ENCODE measurements at regions not wholly inside any gene's neighbourhood (a gene's known extent, or its start where the extent isn't known, plus 50 kb on each side); places are given as distances from the start of the nearest gene placed in this dataset.

- H3K27me3 ChIP-seq (replicated peaks in 1 of 2; ENCODE audit: control insufficient read depth in 2 of 2, insufficient read depth in 2 of 2, low read length in 1 of 2): no peaks in the 10 kb centered on the region
- no peak overlapping the region for H3K27ac ChIP-seq (ENCODE audit: control insufficient read depth, insufficient read depth)
- H3K4me2 ChIP-seq (ENCODE audit: control insufficient read depth, insufficient read depth): no peak overlapping the region
- no peaks in the 10 kb centered on the region for H3K9me3 ChIP-seq (replicated peaks; ENCODE audit: control insufficient read depth, insufficient read depth, low read length)
- ChIA-PET POLR2A (no interaction called here), SMC1A (ENCODE audit: uncharacterized antibody, unreplicated experiment) (interaction anchor here (0.7 kb wide), 1 partner anchor 8 kb away, joined by 3 read pairs; no protein-coding TSS in a partner anchor), CTCF (interaction anchor here (0.6 kb wide), 1 partner anchor 1710 kb away, joined by 3 read pairs; no protein-coding TSS in a partner anchor), RAD21 (ENCODE audit: unreplicated experiment) (no interaction called here)
- no peak overlapping the region for H2AFZ ChIP-seq (ENCODE audit: control insufficient read depth, low read depth, low read length)
- FAIRE-seq: no peak
- H3K9ac ChIP-seq (ENCODE audit: control insufficient read depth, insufficient read depth, low read length): no peak overlapping the region
- H3K79me2 ChIP-seq (ENCODE audit: control insufficient read depth, insufficient read depth, low read length): no peaks in the 10 kb centered on the region
- no peak for ATAC-seq
- no peak for TF ChIP-seq TCF3 (IDR thresholded peaks at IDR 0.05; ENCODE audit: borderline replicate concordance, insufficient read depth, low read depth, low read length)
- TF ChIP-seq CTCF (IDR thresholded peaks at IDR 0.05 in 2 of 3, conservative IDR thresholded peaks at IDR 0.05 in 1 of 3; ENCODE audit: control insufficient read depth in 2 of 3, extremely low read depth in 1 of 3, insufficient read depth in 1 of 3, low read depth in 3 of 3, low read length in 3 of 3): no peak
- no peak for TF ChIP-seq RFX5 (IDR thresholded peaks at IDR 0.05; ENCODE audit: low read depth, low read length)
- TF ChIP-seq RELB (IDR thresholded peaks at IDR 0.05; ENCODE audit: low read depth): no peak
- no peaks in the 10 kb centered on the region for H4K20me1 ChIP-seq (ENCODE audit: control insufficient read depth, insufficient read depth)
- no TSS peak for BruUV-seq (replicated peaks)
- intact Hi-C loops (cut with micrococcal nuclease; ENCODE audit: unreplicated experiment): no loop called here
- no peak overlapping the region for H3K4me3 ChIP-seq
- H3K36me3 ChIP-seq (ENCODE audit: control insufficient read depth in 2 of 2, insufficient read depth in 2 of 2, low read length in 1 of 2): no peaks in the 10 kb centered on the region
- in situ Hi-C loops (cut with MboI): no loop called here
- DNase-seq (ENCODE audit: low read depth, low spot score): no peak
- WGBS (ENCODE audit: insufficient coverage, insufficient replicate concordance, low lambda C conversion rate, missing lambda C conversion rate): 0% methylated on average over 1 of the region's 1 CpG
- no peaks in the 10 kb centered on the region for H3K4me1 ChIP-seq (ENCODE audit: control insufficient read depth, insufficient read depth, low read length)
These were observed 150.3 kb upstream of the ETAA1 start for GRCh38 chr2:67246791-67247190.

Data from GM12878 (cell line).